SK-N-SH treated with all-trans-retinoic acid at 6 μM for 48 hours (cell line): ENCODE measurements at regions not wholly inside any gene's neighbourhood (a gene's known extent, or its start where the extent isn't known, plus 50 kb on each side); places are given as distances from the start of the nearest gene placed in this dataset.

Source experiments
- ATAC-seq: fragments of 200-7000 bp; cut with Tn5 transposase; 3 replicates; pipeline ENCODE4 v1.9.1; 2020; ENCODE audit warnings: mild to moderate bottlenecking, moderate library complexity
- ARNTL ChIP-seq: fragments of 450-650 bp; formaldehyde crosslinking; IDR thresholded peaks from 2 replicates; pipeline ENCODE4 v1.5.0; 2020; ENCODE audit warnings: low read depth, mild to moderate bottlenecking, moderate library complexity, borderline replicate concordance
- BACH2 ChIP-seq: fragments of 250-450 bp; sonication (Bioruptor Pico); IDR thresholded peaks from 2 replicates; pipeline ENCODE4 v1.9.0; 2021; ENCODE audit warnings: mild to moderate bottlenecking, borderline replicate concordance
- CSDC2 ChIP-seq: fragments of 250-450 bp; sonication (Bioruptor Pico); IDR thresholded peaks from 2 replicates; pipeline ENCODE4 v1.5.0; 2020; ENCODE audit warnings: mild to moderate bottlenecking, moderate library complexity
- CSRNP3 ChIP-seq: fragments of 250-450 bp; sonication (Bioruptor Pico); IDR thresholded peaks from 2 replicates; pipeline ENCODE4 v1.5.1; 2021; ENCODE audit warnings: mild to moderate bottlenecking, moderate library complexity
- ESRRG ChIP-seq: fragments of 250-450 bp; sonication (Bioruptor Pico); IDR thresholded peaks from 2 replicates; pipeline ENCODE4 v1.6.1; 2021; ENCODE audit warnings: mild to moderate bottlenecking
- GLIS3 ChIP-seq: fragments of 250-450 bp; sonication (Bioruptor Pico); IDR thresholded peaks from 2 replicates; pipeline ENCODE4 v1.5.0; 2020; ENCODE audit warnings: mild to moderate bottlenecking, moderate library complexity
- ISL1 ChIP-seq: fragments of 250-450 bp; sonication (Bioruptor Pico); IDR thresholded peaks from 2 replicates; pipeline ENCODE4 v2.1.2; 2022; ENCODE audit warnings: mild to moderate bottlenecking, moderate library complexity
- OSR1 ChIP-seq: fragments of 250-450 bp; sonication (Bioruptor Pico); IDR thresholded peaks from 2 replicates; pipeline ENCODE4 v1.8.0; 2022; ENCODE audit warnings: moderate library complexity, mild to moderate bottlenecking, inconsistent platforms
- PATZ1 ChIP-seq: fragments of 250-450 bp; sonication (Bioruptor Pico); IDR thresholded peaks from 2 replicates; pipeline ENCODE4 v1.8.0; 2020; ENCODE audit warnings: mild to moderate bottlenecking, moderate library complexity, borderline replicate concordance
- PPARA ChIP-seq: fragments of 250-450 bp; sonication (Bioruptor Pico); IDR thresholded peaks from 2 replicates; pipeline ENCODE4 v1.5.0; 2020; ENCODE audit warnings: mild to moderate bottlenecking, borderline replicate concordance
- RARB ChIP-seq: fragments of 250-450 bp; sonication (Bioruptor Pico); IDR thresholded peaks from 2 replicates; pipeline ENCODE4 v1.8.0; 2021; ENCODE audit warnings: mild to moderate bottlenecking, moderate library complexity
- SNAI2 ChIP-seq: fragments of 250-450 bp; sonication (Bioruptor Pico); IDR thresholded peaks from 2 replicates; pipeline ENCODE4 v1.5.0; 2020; ENCODE audit warnings: mild to moderate bottlenecking, moderate library complexity
- TCF4 ChIP-seq: fragments of 250-450 bp; sonication (Bioruptor Pico); IDR thresholded peaks from 2 replicates; pipeline ENCODE4 v1.8.0; 2021; ENCODE audit warnings: mild to moderate bottlenecking, moderate library complexity, borderline replicate concordance
- TOX ChIP-seq: fragments of 250-450 bp; sonication (Bioruptor Pico); IDR thresholded peaks from 2 replicates; pipeline ENCODE4 v1.8.0; 2021; ENCODE audit warnings: mild to moderate bottlenecking, moderate library complexity, borderline replicate concordance
- ZC3H10 ChIP-seq: fragments of 250-450 bp; sonication (Bioruptor Pico); IDR thresholded peaks from 2 replicates; pipeline ENCODE4 v1.5.1; 2021; ENCODE audit warnings: mild to moderate bottlenecking, moderate library complexity
- ZFP3 ChIP-seq: fragments of 250-450 bp; sonication (Bioruptor Pico); IDR thresholded peaks from 2 replicates; pipeline ENCODE4 v1.5.0; 2020; ENCODE audit warnings: mild to moderate bottlenecking, moderate library complexity
- ZFP30 ChIP-seq: fragments of 450-650 bp; formaldehyde crosslinking; IDR thresholded peaks from 2 replicates; pipeline ENCODE4 v1.5.0; 2022; ENCODE audit warnings: mild to moderate bottlenecking, moderate library complexity
- ZNF565 ChIP-seq: fragments of 450-650 bp; formaldehyde crosslinking; conservative IDR thresholded peaks from 2 replicates; pipeline ENCODE4 v1.5.0; 2020; ENCODE audit warnings: low read depth, mild to moderate bottlenecking, moderate library complexity
- ZNF70 ChIP-seq: fragments of 450-650 bp; formaldehyde crosslinking; IDR thresholded peaks from 2 replicates; pipeline ENCODE4 v1.5.0; 2020; ENCODE audit warnings: mild to moderate bottlenecking, moderate library complexity
- ZNF8 ChIP-seq: fragments of 450-650 bp; formaldehyde crosslinking; IDR thresholded peaks from 2 replicates; pipeline ENCODE4 v1.5.0; 2020; ENCODE audit warnings: mild to moderate bottlenecking, moderate library complexity
- TF ChIP-seq, protein P1 (sequence below): fragments of 250-450 bp; sonication (Bioruptor Pico); IDR thresholded peaks from 2 replicates; pipeline ENCODE4 v1.8.0; 2021; ENCODE audit warnings: low read depth, mild to moderate bottlenecking, moderate library complexity, borderline replicate concordance
- TF ChIP-seq, protein P2 (sequence below): fragments of 250-450 bp; sonication (Bioruptor Pico); IDR thresholded peaks from 2 replicates; pipeline ENCODE4 v1.5.1; 2020; ENCODE audit warnings: low read depth, mild to moderate bottlenecking, moderate library complexity
- TF ChIP-seq, protein P3 (sequence below): fragments of 250-450 bp; sonication (Bioruptor Pico); IDR thresholded peaks from 2 replicates; pipeline ENCODE4 v1.5.0; 2020; ENCODE audit warnings: mild to moderate bottlenecking, moderate library complexity

DNA sequence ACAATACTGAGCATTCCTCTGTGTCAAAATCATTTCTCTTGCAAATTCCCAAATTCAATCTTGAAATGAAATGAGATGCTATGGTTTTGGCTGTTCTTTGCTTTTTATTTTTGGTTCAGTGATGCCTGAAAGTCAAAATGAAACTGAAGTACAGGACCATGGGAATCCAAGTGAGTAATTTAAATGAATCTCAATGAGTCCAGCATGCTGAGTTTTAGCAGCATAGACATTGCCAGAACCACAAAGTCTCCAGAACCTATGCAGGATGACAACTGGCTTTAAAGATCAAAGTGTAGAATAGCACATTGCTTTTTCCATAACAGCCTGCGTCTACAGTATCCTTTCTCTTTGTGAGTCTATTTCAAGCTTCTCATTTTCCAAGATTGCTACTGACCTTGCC, 1050.7 kb upstream of the PIK3C3 start:
- ATAC-seq = peak; percentile 74
- TF ChIP-seq BACH2 (CRISPR knock-in tag) (no peak), ZFP30 (CRISPR knock-in tag) (no peak), ZNF8 (no peak), PATZ1 (CRISPR knock-in tag) (no peak), CSDC2 (CRISPR knock-in tag) (no peak), ZNF565 (no peak), CSRNP3 (CRISPR knock-in tag) (no peak), RARB (no peak), OSR1 (CRISPR knock-in tag) (no peak), ZNF70 (no peak), TCF4 (CRISPR knock-in tag) (no peak), PPARA (no peak), ESRRG (CRISPR knock-in tag) (no peak), TOX (CRISPR knock-in tag) (no peak), ISL1 (CRISPR knock-in tag) (no peak)
- TF ChIP-seq, protein P1, sequence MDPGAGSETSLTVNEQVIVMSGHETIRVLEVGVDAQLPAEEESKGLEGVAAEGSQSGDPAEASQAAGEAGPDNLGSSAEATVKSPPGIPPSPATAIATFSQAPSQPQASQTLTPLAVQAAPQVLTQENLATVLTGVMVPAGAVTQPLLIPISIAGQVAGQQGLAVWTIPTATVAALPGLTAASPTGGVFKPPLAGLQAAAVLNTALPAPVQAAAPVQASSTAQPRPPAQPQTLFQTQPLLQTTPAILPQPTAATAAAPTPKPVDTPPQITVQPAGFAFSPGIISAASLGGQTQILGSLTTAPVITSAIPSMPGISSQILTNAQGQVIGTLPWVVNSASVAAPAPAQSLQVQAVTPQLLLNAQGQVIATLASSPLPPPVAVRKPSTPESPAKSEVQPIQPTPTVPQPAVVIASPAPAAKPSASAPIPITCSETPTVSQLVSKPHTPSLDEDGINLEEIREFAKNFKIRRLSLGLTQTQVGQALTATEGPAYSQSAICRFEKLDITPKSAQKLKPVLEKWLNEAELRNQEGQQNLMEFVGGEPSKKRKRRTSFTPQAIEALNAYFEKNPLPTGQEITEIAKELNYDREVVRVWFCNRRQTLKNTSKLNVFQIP (CRISPR knock-in tag) = no peak
- TF ChIP-seq, protein P2, sequence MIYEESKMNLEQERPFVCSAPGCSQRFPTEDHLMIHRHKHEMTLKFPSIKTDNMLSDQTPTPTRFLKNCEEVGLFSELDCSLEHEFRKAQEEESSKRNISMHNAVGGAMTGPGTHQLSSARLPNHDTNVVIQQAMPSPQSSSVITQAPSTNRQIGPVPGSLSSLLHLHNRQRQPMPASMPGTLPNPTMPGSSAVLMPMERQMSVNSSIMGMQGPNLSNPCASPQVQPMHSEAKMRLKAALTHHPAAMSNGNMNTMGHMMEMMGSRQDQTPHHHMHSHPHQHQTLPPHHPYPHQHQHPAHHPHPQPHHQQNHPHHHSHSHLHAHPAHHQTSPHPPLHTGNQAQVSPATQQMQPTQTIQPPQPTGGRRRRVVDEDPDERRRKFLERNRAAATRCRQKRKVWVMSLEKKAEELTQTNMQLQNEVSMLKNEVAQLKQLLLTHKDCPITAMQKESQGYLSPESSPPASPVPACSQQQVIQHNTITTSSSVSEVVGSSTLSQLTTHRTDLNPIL = no peak
- TF ChIP-seq, protein P3, sequence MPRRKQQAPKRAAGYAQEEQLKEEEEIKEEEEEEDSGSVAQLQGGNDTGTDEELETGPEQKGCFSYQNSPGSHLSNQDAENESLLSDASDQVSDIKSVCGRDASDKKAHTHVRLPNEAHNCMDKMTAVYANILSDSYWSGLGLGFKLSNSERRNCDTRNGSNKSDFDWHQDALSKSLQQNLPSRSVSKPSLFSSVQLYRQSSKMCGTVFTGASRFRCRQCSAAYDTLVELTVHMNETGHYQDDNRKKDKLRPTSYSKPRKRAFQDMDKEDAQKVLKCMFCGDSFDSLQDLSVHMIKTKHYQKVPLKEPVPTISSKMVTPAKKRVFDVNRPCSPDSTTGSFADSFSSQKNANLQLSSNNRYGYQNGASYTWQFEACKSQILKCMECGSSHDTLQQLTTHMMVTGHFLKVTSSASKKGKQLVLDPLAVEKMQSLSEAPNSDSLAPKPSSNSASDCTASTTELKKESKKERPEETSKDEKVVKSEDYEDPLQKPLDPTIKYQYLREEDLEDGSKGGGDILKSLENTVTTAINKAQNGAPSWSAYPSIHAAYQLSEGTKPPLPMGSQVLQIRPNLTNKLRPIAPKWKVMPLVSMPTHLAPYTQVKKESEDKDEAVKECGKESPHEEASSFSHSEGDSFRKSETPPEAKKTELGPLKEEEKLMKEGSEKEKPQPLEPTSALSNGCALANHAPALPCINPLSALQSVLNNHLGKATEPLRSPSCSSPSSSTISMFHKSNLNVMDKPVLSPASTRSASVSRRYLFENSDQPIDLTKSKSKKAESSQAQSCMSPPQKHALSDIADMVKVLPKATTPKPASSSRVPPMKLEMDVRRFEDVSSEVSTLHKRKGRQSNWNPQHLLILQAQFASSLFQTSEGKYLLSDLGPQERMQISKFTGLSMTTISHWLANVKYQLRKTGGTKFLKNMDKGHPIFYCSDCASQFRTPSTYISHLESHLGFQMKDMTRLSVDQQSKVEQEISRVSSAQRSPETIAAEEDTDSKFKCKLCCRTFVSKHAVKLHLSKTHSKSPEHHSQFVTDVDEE (CRISPR knock-in tag) = no peak

GRCh38 chr18:40902436-40902835, 1052.6 kb upstream of the PIK3C3 start:
- ATAC-seq = no peak
- TF ChIP-seq CSDC2 (CRISPR knock-in tag) (no peak), ESRRG (CRISPR knock-in tag) (no peak), SNAI2 (CRISPR knock-in tag) (no peak), PATZ1 (CRISPR knock-in tag) (no peak), ZNF8 (no peak), ZC3H10 (CRISPR knock-in tag) (no peak), ZNF565 (no peak), ARNTL (CRISPR knock-in tag) (no peak), OSR1 (CRISPR knock-in tag) (no peak), ZFP3 (CRISPR knock-in tag) (no peak), RARB (no peak), TCF4 (CRISPR knock-in tag) (no peak), ISL1 (CRISPR knock-in tag) (no peak), GLIS3 (CRISPR knock-in tag) (no peak)
- TF ChIP-seq, protein P1 (CRISPR knock-in tag) = no peak
- TF ChIP-seq, protein P2 = no peak
- TF ChIP-seq, protein P3 (CRISPR knock-in tag) = no peak
